NCI-H510A (cell line): ENCODE measurements at regions not wholly inside any gene's neighbourhood (a gene's known extent, or its start where the extent isn't known, plus 50 kb on each side); places are given as distances from the start of the nearest gene placed in this dataset.
"Not testable (repeated sequence)": the region's sequence is repeated elsewhere in the genome, so short reads cannot be mapped to it uniquely, and the experiment has no call there.

ENCODE experiments used
- DNase-seq: peaks from one replicate; lab custom pipeline; 2025; lab: John Stamatoyannopoulos, UW

DNA sequence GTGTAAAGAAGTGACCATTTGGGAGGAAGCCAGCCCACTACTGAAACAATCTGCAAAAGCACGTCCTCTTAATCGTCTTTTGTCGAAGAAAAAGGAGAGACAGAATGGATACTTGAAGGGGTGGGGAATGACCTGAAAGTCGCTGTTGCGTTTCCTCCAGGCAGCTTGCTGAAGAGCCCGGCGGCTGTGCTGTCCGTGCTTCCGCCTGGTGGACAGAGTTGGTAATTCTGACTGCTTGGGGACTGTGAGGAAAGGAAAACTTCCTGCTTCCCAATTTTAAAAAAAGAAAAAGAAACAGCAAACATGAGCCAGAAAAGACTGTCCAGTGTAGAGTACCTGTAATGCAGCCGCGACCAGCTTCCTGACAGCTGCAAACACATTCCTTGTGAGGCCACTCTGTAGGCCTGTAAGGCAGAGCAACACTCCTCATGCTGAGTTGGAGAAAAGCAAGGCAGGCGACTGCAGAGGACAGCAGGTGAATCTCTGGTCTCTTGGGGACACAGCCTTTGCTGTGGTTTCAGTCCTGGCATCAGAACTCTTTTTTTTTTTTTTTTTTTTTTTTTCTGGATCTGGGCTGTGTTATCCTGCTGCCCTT lies 251.1 kb upstream of the TBX18 start:
- no peak for DNase-seq

DNA sequence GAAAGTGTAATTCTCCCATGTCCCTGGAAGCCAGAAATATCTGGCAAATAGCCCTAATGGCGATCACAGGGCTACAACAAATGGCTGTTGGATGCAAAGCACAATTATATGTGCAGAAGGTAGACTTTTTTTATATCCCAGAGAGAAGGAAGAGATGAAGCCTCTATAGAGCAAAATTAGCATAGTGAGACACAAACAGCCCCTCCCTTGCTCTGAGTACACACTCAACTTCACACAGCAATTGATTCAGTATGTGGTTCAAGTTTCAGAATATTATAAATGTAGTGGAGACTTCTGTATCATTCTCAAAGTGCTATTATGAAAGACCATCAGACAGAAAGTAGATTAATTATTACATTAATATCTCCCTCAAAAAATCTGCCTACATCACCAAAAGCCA lies 246.5 kb upstream of the TBX18 start:
- no peak for DNase-seq

DNA sequence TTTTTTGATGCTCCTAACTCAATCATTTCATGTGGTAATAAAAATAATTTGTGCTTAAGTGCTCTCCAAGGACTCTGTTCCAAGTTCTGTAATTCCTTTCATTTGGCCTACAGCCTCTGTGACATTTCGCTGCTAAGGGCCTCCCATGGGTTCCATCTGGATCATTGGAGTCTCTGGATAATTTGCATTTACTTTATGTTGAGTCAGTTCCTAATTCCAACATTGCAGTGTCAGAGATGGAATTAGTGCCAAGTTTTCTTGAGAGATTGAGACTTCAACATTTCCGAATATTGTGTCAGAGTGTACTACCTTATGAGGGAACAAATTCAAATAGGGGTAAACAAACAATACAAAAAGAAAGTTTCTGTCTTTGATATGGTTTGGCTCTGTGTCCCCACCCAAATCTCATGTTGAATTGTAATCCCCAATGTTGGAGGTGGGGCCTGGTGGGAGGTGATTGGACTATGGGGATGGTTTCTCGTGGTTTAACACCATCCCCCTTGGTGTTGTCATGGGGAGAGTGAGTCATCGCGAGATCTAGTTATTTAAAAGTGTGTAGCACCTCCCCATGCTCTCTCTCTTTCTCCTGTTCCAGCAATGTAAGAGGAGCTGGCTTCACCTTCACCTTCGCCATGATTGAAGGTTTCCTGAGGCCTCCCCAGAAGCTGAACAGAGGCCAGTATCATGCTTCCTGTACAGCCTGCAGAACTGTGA lies 244.1 kb upstream of the TBX18 start:
- no peak for DNase-seq

DNA sequence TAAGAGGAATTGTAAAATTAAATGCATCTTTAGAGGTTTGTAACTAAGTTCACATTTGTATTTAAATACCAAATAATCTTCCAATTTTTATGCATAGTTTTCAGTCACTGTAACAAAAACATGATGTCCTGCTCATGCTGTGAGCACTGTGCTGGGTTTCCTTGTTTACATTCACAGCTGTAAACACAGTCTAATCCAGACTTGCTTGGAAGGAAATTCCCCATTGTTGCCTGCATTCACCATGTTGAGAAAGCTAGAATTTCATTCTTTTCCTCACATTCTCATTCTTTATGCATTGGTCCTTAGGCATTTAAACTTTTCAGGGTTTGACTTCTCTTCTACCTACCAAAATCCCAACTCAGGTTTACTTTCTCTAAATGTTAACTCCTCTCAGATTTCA lies 242.0 kb upstream of the TBX18 start:
- DNase-seq: no peak

DNA sequence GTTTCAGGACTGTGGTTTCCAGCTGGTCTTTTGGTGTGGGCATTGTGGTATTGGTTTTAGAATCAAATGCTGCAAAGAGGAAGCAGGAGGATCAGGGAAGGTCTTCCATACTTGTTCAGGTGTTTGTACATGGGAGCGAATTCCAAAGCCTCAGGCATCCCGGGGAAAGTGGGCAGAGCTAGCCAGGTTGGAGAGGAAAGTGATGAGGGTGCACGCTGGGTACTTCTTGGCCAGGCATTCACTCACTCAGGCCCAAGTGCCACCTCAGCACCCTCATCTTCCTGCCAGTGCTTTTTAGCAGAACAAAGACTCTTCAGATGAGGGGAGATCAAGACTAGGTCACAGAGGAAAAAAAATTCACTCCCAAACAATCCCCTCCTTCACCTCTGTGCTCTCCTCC lies 241.1 kb upstream of the TBX18 start:
- DNase-seq: no peak

DNA sequence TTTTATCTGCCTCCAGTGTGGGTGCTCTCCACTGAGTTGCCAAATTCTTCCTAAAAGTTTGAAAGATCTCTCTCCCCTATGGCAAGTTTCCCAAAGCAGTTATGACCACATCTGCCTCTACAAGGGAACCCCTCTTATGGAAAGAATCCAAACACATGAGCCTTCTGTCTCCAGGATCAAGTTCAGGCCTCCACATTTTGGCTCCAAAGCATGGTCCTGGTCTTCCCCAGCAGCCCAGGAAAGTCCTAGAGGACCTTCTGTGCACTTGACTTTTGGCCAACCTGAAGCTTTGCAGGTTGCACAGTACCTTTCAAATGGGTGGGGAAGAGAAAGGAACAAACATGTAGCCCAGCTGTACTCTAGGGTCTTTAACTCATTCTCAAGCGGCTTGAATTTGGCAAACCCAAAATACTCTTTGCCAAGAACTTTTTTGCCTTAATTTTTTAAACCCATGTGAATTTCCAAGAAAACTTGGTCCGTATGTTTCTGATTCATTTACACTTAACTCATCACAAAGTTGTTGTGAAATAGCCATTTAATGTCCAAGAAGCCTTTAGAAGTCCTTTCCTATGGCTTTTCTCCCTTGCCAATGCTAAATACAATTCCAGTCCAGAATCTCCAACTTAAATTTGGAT lies 240.1 kb upstream of the TBX18 start:
- no peak for DNase-seq

DNA sequence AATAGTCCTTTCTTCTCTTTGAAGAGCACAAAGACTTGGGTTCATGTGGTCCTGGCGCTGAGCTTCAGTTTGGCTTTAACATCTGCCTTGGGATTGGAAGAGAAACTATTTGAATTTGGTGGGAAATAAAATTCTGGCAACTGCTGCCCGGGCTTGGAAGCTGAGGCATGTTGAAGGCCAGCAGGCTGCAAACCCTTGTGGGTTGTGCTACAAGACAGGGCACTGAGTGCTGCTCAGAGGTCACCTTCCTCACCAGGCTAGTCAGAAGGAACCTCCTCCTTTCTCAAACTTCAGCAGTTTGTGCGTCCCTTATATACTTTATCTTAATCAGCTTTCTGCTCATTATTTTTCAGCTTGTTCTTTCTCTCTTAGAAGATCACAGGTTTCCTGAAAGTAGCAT lies 238.4 kb upstream of the TBX18 start:
- no peak for DNase-seq

DNA sequence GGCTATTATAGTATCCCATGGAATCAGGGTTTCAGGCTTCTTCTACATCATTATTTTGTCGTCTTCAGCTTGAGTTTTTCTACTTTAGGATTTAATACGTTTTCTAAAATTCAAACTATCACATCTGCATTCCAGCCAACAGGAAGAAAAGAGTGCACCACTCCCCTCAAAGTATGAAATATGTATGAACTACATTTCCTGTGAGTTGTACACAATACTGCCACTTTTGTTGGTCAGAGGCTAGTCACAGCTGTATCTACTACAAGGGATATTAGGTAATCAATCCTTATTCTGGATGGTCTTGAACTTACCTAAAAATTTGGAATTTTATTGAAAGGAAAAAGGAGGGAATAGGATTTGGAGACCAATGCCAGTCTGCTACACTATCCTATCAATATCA lies 235.6 kb upstream of the TBX18 start:
- no peak for DNase-seq

DNA sequence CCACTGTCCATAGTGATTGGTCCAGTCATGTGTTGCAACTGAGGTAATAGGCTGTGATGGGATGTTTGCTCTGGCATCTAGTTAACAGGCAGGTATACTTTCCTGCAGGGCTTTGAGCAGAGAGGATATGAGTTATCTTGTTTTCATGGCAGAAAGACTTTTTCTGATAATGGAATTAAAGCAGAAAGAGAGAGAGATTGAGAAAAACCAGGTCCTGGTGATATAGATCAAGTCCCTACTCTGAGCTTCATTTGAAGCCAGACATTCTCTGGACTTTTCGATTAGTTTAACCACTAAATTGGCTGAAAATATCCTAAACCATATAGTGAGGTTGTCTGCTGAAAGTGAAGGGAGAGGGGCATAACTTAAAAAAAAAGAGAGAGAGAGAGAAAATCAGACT lies 233.8 kb upstream of the TBX18 start:
- no peak for DNase-seq

DNA sequence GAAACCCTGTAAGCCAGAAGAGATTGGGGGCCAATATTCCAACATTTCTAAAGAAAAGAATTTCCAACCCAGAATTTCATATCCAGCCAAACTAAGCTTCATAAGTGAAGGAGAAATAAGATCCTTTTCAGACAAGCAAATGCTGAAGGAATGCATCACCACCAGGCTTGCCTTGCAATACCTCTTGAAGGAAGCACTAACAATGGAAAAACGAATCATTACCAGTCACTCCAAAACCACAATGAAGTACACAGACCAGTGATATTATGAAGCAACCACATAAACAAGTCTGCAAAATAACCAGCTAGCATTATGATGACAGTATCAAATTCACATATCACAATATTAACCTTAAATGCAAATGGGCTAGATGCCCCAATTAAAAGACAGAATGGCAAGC lies 224.4 kb upstream of the TBX18 start:
- not testable (repeated sequence) for DNase-seq

DNA sequence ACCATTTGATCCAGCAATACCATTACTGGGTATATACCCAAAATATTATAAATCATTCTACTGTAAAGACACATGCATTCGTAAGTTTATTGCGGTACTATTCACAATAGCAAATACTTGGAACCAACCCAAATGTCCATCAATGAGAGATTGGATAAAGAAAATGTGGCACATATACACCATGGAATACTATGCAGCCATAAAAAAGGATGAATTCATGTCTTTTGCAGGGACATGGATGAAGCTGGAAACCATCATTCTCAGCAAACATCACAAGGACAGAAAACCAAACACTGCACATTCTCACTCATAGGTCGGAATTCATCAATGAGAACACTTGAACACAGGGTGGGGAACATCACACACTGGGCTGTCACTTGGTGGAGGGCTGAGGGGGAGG lies 221.1 kb upstream of the TBX18 start:
- DNase-seq: not testable (repeated sequence)

DNA sequence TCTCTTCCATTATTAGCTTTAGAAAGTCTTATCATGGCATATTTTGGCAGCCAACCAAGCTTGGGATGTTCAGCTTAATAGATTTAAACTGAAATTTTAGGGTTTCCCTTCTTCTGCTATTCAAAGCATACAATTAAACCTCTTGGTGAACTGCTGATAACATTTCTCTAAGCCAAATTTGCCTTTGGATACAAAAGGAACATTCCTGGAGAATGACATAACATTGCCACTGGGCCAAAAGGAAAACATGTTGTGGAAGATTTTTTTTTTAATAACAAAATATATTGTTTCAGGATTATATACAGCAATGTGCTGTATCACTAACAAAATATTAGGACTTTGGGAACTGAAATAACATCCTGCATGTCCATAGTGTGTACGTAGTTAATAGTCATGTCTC lies 215.1 kb upstream of the TBX18 start:
- no peak for DNase-seq

DNA sequence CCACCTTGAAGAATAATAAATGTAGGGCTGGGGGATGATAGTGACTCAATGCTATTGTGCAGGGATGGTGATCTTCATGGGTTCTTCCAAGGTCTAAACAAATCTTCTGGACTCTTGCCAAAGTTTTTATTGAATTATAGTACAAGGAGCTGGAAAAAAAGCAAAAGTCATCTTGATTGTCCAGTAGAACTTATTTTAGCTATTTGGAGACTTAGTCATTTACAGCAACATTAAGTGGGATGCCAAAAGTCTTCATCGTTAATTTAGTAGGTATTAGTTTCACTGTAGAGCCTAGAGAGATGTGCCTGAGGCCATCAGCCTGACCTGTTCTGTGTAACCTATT lies 212.9 kb upstream of the TBX18 start:
- DNase-seq: no peak

DNA sequence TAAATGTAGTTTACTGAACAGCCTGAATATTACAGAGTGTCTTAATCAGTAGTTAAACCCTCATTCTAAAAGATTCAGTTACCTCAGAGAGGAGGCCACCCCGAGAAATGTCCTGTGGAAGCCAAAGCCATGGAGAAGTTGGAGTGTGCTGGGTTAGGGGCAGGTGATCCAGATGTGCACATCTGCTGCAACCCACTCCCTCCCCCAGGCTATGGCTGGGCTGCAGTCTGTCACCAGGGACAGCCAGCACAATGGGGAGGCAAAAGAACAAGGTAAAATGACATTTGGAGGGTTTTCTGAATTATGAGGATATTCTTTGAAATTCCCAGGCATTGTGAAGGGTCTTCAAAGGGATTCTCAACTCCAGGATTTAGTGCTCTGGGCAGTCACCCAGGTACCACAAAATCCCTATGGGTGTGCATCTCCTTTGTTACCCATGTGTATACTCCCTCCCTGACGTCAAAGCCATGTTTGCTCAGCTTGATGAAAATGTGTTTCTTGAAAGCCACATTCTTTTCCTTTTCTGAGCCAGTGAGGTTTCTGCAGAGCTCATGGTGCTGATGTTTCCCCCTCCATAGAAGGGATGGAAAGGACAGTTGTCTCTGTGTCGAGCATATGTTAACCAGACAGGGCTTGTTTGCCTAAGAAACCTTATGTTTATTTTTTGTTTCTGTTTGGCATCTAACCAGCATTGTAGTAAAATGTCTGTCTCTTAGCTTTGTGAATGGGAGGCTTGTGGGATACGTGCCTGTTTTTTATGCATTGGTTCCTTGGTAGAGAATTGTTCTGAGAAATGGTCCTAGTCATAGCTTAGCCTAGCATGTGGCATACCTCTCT lies 212.3 kb upstream of the TBX18 start:
- no peak for DNase-seq

DNA sequence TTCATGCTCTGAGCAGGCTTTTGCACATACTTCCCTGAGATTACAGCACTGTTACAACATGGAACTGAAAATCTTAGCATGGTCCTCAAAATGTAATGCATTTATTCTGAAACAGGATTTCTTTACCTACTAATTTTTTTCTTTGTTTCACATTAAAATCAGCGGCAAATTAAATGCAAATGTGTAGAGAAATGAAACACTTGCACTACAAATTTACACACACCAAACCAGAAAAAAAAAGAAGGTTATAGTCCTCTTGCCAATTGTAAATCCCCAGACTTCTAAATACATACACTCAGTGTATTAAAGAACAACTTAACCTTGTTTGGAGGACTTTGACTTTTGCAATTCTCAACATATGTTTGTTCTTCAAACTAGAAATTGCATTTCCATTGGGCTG lies 210.9 kb upstream of the TBX18 start:
- DNase-seq: no peak

DNA sequence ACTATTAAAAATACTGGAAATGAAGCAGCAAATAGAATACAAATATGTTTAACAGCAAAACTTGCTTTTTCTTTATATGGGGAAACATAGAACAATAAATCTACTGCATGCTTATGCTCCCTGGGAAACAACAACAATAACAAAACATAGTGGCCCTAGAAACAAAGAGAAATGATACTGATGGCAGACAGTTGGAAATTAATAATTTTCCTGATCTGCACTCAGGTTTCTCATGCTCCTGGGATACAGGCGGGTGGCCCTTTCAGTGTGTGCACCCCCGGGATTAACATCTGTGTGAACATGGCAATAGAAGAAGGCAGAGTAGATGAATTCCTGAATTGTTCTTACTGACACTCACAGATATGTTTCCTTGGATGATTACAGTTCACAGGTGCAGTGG lies 209.2 kb upstream of the TBX18 start:
- DNase-seq: no peak

DNA sequence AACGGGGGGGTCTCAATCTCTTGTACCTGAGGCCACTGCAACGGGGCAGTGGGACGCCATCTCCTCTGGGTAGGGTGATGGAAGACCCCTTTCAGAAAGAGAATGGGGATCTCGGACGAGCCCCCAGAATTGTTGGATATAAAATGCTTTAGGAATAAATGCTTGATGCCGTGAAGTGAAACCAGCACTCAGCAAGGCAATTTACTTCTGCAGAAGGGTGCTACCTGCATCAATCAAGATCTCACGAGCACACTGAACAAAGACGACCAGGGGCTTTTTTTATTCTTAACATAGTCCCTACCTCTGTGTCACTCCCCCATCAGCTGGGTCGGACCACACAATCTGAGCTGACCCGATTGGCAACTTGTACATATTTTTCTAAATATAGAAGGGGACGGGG lies 203.6 kb upstream of the TBX18 start:
- no peak for DNase-seq

DNA sequence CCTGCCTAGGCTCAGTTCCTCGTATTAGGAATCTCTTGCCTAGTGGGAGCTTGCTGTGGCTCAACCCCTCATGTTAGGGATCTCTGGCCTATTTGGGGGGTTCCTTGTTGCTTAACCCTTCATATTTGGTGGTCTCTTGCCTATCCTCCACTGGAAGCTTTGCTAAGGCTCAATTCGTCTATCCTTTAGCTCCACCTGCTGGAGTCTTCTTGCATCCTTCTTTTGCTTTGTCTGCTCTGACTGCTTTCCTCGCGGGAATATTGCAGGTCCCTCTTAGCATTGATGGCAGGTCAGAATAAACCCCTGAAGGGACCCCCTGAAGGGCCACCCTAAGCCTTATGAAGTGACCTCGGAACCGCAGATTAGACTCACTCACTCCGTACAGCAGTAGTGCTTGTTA lies 203.0 kb upstream of the TBX18 start:
- no peak for DNase-seq

DNA sequence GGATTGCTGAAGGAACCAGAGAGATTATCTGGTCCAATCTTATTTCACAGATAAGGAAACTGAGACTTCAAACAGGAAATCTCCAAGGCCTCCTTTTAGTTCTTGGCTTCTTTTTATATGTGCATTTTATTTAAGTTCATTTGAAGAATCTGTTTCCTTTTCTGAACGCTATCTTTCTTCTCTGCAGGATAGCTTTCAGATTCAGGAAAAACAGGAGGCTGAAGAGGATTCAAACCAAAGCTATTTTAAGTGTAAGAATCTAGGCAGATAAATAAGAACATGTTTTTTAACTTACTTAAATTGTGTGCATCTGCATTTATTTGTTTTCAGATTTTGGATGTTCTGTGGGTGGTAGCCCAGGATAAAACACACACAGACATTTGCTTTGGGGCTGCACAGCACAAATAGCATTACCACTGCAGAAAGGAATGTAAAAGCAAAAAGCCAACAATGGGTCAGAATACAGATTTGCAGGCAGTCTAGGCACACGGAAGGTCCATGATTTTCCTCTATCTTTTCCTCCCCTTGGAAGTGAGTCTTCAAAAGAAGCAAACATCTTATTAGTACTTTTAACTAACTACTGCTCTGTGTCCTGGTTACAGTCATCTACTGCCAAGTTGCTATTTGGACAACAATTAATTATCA lies 188.8 kb upstream of the TBX18 start:
- no peak for DNase-seq

DNA sequence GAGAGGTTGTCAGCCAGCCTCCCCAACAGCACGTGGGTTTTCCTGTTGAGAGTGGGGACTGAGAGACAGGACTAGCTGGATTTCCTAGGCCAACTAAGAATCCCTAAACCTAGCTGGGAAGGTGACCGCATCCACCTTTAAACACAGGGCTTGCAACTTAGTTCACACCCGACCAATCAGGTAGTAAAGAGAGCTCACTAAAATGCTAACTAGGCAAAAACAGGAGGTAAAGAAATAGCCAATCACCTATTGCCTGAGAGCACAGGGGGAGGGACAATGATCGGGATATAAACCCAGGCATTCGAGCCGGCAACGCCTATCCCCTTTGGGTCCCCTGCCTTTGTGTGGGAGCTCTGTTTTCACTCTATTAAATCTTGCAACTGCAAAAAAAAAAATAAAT lies 180.5 kb upstream of the TBX18 start:
- not testable (repeated sequence) for DNase-seq

DNA sequence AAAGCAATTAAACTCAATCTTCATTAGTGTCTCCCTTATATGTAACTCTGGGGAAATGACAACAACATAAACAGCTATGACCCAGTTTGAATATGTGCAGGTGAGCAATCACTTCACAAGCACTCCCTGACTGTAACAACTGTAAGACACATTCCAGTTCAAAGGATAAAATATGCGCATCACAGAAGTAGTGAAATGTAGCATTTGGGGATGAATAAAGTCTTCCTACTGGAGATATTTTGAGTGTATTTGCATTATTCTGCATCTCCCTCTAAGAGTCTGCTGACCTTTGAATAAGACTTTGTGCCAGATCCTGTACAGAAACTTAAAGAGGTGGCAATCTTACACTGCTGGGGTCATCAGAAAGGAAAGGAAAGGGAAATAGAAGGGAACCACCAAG lies 179.5 kb upstream of the TBX18 start:
- no peak for DNase-seq

DNA sequence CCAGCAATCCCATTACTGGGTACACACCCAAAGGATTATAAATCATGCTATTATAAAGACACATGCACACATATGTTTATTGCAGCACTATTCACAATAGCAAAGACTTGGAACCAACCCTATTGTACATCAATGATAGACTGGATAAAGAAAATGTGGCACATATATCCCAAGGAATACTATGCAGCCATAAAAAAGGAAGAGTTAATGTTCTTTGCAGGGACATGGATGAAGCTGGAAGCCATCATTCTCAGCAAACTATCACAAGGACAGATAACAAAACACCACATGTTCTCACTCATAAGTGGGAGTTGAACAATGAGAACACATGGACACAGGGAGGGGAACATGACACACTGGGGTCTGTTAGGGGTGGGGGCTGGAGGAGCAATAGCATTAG lies 177.2 kb upstream of the TBX18 start:
- not testable (repeated sequence) for DNase-seq
